ENCODE measurements at regions not wholly inside any gene's neighbourhood (a gene's known extent, or its start where the extent isn't known, plus 50 kb on each side); places are given as distances from the start of the nearest gene placed in this dataset.

- DNase-seq, result no peak
- H3K4me1 Mint-ChIP-seq (ENCODE audit: low read depth), result no peaks in the 10 kb centered on the region
- no peak overlapping the region for H3K4me3 Mint-ChIP-seq
- Histone ChIP-seq H3K36me3 (ENCODE audit: insufficient read depth, low read length) (no peaks in the 10 kb centered on the region), H3K27me3 (ENCODE audit: control insufficient read depth in 1 of 2, insufficient read depth in 2 of 2, low read length in 2 of 2) (no peaks in the 10 kb centered on the region), H3K4me1 (ENCODE audit: insufficient read depth, low read length) (no peaks in the 10 kb centered on the region), H3K9me3 (ENCODE audit: control insufficient read depth in 1 of 2, insufficient read depth in 1 of 2, low read length in 2 of 2) (no peaks in the 10 kb centered on the region), H3K4me3 (ENCODE audit: low read length) (no peak overlapping the region), H3K27ac (ENCODE audit: low read depth in 1 of 2, low read length in 2 of 2) (no peak overlapping the region)
- no peaks in the 10 kb centered on the region for H3K36me3 Mint-ChIP-seq (ENCODE audit: low read depth)
- no peak for ATAC-seq (ENCODE audit: poor library complexity)
- peaks cover 14% of the 10 kb centered on the region for H3K27me3 Mint-ChIP-seq
- no peak overlapping the region for H3K27ac Mint-ChIP-seq
- H3K9me3 Mint-ChIP-seq, result peaks cover 2% of the 10 kb centered on the region
- CTCF ChIA-PET, result no interaction called here
- no peak for TF ChIP-seq CTCF (IDR thresholded peaks at IDR 0.05)
- POLR2A ChIA-PET, result no interaction called here
- intact Hi-C loops (cut with DNase I, micrococcal nuclease), result no loop called here
Measured at GRCh38 chr10:44180321-44181168, 204.4 kb downstream of the CXCL12 start.

- Mint-ChIP-seq H3K27ac (no peak overlapping the region), H3K4me3 (no peak overlapping the region), H3K9me3 (no peaks in the 10 kb centered on the region), H3K27me3 (peaks cover 15% of the 10 kb centered on the region), H3K4me1 (ENCODE audit: low read depth) (no peaks in the 10 kb centered on the region), H3K36me3 (ENCODE audit: low read depth) (no peaks in the 10 kb centered on the region)
- Histone ChIP-seq H3K27me3 (ENCODE audit: control insufficient read depth in 1 of 2, insufficient read depth in 2 of 2, low read length in 2 of 2) (no peaks in the 10 kb centered on the region), H3K27ac (ENCODE audit: low read depth in 1 of 2, low read length in 2 of 2) (no peak overlapping the region), H3K36me3 (ENCODE audit: insufficient read depth, low read length) (no peaks in the 10 kb centered on the region), H3K4me3 (ENCODE audit: low read length) (no peak overlapping the region), H3K9me3 (ENCODE audit: control insufficient read depth in 1 of 2, insufficient read depth in 1 of 2, low read length in 2 of 2) (no peaks in the 10 kb centered on the region), H3K4me1 (ENCODE audit: insufficient read depth, low read length) (no peaks in the 10 kb centered on the region)
- TF ChIP-seq CTCF (IDR thresholded peaks at IDR 0.05), result no peak
- CTCF ChIA-PET, result no interaction called here
- ATAC-seq (ENCODE audit: poor library complexity), result no peak
- intact Hi-C loops (cut with DNase I, micrococcal nuclease), result no loop called here
- POLR2A ChIA-PET, result no interaction called here
- DNase-seq, result no peak
Measured at GRCh38 chr10:44178856-44179255, 206.0 kb downstream of the CXCL12 start.

- Histone ChIP-seq H3K9me3 (ENCODE audit: control insufficient read depth in 1 of 2, insufficient read depth in 1 of 2, low read length in 2 of 2) (no peaks in the 10 kb centered on the region), H3K27ac (ENCODE audit: low read depth in 1 of 2, low read length in 2 of 2) (no peak overlapping the region), H3K27me3 (ENCODE audit: control insufficient read depth in 1 of 2, insufficient read depth in 2 of 2, low read length in 2 of 2) (no peaks in the 10 kb centered on the region), H3K4me3 (ENCODE audit: low read length) (no peak overlapping the region), H3K36me3 (ENCODE audit: insufficient read depth, low read length) (no peaks in the 10 kb centered on the region), H3K4me1 (ENCODE audit: insufficient read depth, low read length) (no peaks in the 10 kb centered on the region)
- CTCF ChIA-PET, result no interaction called here
- peaks cover 18% of the 10 kb centered on the region for H3K27me3 Mint-ChIP-seq
- DNase-seq (no peak), ATAC-seq (ENCODE audit: poor library complexity) (no peak)
- POLR2A ChIA-PET, result no interaction called here
- no peak for TF ChIP-seq CTCF (IDR thresholded peaks at IDR 0.05)
- no peak overlapping the region for H3K27ac Mint-ChIP-seq
- no peaks in the 10 kb centered on the region for H3K4me1 Mint-ChIP-seq (ENCODE audit: low read depth)
- H3K9me3 Mint-ChIP-seq, result no peaks in the 10 kb centered on the region
- H3K36me3 Mint-ChIP-seq (ENCODE audit: low read depth), result no peaks in the 10 kb centered on the region
- no peak overlapping the region for H3K4me3 Mint-ChIP-seq
- intact Hi-C loops (cut with DNase I, micrococcal nuclease), result no loop called here
Measured at GRCh38 chr10:44178281-44178680, 206.6 kb downstream of the CXCL12 start.

Measured in CD4-positive, alpha-beta T cell (primary cell).